Mesodermal cell (in vitro differentiated cells): ENCODE measurements at regions not wholly inside any gene's neighbourhood (a gene's known extent, or its start where the extent isn't known, plus 50 kb on each side); places are given as distances from the start of the nearest gene placed in this dataset.

Experiments used
- H3K27ac ChIP-seq: 2 replicates; pipeline ENCODE4 v1.7.0; 2013; ENCODE audit warnings: mild to moderate bottlenecking, low read depth, low read length, moderate library complexity; ENCODE audit not compliant: severe bottlenecking
- H3K36me3 ChIP-seq: 2 replicates; pipeline ENCODE4 v1.7.1; 2013; ENCODE audit warnings: mild to moderate bottlenecking, low read length, moderate library complexity; ENCODE audit not compliant: control insufficient read depth, insufficient read depth
- H3K4me1 ChIP-seq: one replicate; pipeline ENCODE4 v1.7.1; 2013; ENCODE audit warnings: mild to moderate bottlenecking, low read length; ENCODE audit not compliant: insufficient read depth, control insufficient read depth, poor library complexity, severe bottlenecking
- H3K4me3 ChIP-seq: 2 replicates; pipeline ENCODE4 v1.7.0; 2013; ENCODE audit warnings: low read length, control low read depth, mild to moderate bottlenecking; ENCODE audit not compliant: insufficient read depth, poor library complexity, severe bottlenecking; ENCODE audit errors: extremely low read depth
- H3K9me3 ChIP-seq: 2 replicates; pipeline ENCODE4 v1.7.1; 2013; ENCODE audit warnings: mild to moderate bottlenecking, low read length, moderate library complexity; ENCODE audit not compliant: control insufficient read depth
- WGBS, 2 experiments: methylation state at CpG; one replicate each; pipeline ENCODE4 v1.1.5; 2013; ENCODE audit warnings: missing lambda C conversion rate in 2 of 2; ENCODE audit not compliant: insufficient coverage in 2 of 2; 5-methylcytosine and 5-hydroxymethylcytosine counted together

GRCh38 chr4:119788349-119789266, 160.0 kb upstream of the PDE5A start:
- Histone ChIP-seq H3K9me3 (no peaks in the 10 kb centered on the region), H3K4me3 (no peak overlapping the region), H3K36me3 (no peaks in the 10 kb centered on the region), H3K27ac (no peak overlapping the region), H3K4me1 (no peaks in the 10 kb centered on the region)
- no CpG with 5 or more reads among the region's 1 CpG for WGBS, 2 experiments

DNA sequence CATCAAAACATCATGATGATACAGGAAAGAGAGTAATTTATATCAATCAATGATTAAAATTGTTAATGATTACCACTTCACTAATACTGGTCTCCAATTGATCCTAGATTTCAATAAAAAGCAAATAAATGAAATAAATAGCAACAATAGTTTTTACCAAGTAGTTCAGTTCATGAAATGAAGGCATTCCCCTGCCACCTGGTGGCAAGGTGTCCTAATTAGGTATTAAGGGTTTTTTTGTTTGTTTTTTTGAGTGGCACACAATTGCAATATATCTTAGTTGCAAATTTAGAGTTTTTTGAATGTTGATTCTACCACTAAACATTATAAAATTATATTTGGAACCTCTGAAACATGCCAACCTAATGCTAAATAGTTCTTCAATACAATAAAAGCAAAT, 157.4 kb upstream of the PDE5A start:
- Histone ChIP-seq H3K36me3 (no peaks in the 10 kb centered on the region), H3K4me3 (no peak overlapping the region), H3K4me1 (no peaks in the 10 kb centered on the region), H3K9me3 (no peaks in the 10 kb centered on the region), H3K27ac (no peak overlapping the region)

- Histone ChIP-seq H3K9me3 (no peaks in the 10 kb centered on the region), H3K27ac (no peak overlapping the region), H3K4me1 (no peaks in the 10 kb centered on the region), H3K36me3 (no peaks in the 10 kb centered on the region), H3K4me3 (no peak overlapping the region)
- 75 to 90% methylated on average over 3 to 4 of the region's 4 CpGs for WGBS, 2 experiments
Measured at GRCh38 chr4:119783189-119783983, 154.8 kb upstream of the PDE5A start.

DNA sequence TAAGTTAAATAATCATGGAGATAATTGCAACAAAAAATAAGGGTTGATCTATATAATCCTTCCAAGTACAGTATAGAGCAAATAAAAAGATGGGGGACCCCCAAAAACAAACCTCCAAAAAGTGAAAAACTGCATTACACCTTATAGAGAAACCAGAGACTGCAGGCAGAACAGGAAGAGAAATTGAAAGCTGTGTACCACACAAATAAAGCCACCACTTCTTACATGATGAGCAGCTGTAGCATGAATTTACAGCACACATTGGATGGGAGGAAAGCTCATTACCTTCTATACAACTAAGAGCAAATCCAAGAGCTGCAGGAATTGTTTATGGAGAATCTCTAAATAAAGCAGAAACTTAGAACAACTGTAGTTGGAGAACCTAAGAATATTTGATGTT, 152.4 kb upstream of the PDE5A start:
- H3K4me1 ChIP-seq = no peaks in the 10 kb centered on the region
- H3K9me3 ChIP-seq = no peaks in the 10 kb centered on the region
- no peak overlapping the region for H3K27ac ChIP-seq
- H3K4me3 ChIP-seq = no peak overlapping the region
- H3K36me3 ChIP-seq = no peaks in the 10 kb centered on the region

- Histone ChIP-seq H3K36me3 (no peaks in the 10 kb centered on the region), H3K9me3 (no peaks in the 10 kb centered on the region), H3K4me1 (no peaks in the 10 kb centered on the region), H3K27ac (no peak overlapping the region), H3K4me3 (no peak overlapping the region)
- 25 to 80% methylated on average over 1 to 2 of the region's 2 CpGs for WGBS, 2 experiments
Measured at GRCh38 chr4:119774840-119775239, 146.2 kb upstream of the PDE5A start.

DNA sequence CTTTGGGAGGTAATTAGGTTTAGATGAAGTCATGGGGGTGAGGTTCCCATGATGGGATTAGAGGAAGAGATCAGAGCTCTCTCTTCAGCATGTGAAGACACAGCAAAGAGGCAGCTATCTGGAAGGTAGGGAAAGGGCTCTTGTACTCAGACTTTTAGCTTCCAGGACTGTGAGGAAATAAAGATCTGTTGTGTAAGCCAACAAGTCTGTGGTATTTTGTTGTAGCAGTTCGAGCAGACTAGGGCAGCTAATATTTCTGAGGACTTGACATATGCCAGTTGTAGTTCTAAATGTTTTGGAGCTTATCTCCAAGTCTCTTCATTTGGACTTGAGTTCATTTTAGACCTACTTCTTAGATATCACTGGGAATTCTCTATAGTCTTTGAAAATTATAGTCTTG, 137.3 kb upstream of the PDE5A start:
- H3K4me3 ChIP-seq = no peak overlapping the region
- no peaks in the 10 kb centered on the region for H3K36me3 ChIP-seq
- H3K4me1 ChIP-seq = no peaks in the 10 kb centered on the region
- no CpG with 5 or more reads among the region's 1 CpG for WGBS, 2 experiments
- H3K9me3 ChIP-seq = no peaks in the 10 kb centered on the region
- H3K27ac ChIP-seq = no peak overlapping the region

- Histone ChIP-seq H3K4me1 (no peaks in the 10 kb centered on the region), H3K27ac (no peak overlapping the region), H3K4me3 (no peak overlapping the region), H3K36me3 (no peaks in the 10 kb centered on the region), H3K9me3 (no peaks in the 10 kb centered on the region)
- no CpG with 5 or more reads among the region's 1 CpG for WGBS, 2 experiments
Measured at GRCh38 chr4:119765469-119765868, 136.9 kb upstream of the PDE5A start.

DNA sequence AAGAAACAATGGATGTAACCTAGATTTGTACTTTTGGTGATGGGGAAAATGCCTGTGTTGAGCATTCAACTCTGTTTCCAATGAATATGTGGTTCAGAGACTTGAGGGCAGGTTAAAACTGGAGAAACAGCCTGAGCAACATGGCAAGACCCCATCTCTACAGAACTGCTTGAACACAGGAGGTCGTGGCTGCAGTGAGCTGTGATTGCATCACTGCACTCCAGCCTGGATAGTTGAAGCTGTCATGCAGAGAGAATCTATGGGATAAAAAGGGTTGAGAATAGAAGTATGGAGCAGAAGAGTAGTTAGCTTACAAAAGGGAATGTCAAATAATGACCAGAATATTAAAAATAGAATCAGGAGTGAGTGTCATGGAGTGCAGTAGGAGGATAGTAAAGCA, 134.8 kb upstream of the PDE5A start:
- 71 to 100% methylated on average over 1 of the region's 1 CpG for WGBS, 2 experiments
- H3K9me3 ChIP-seq = no peaks in the 10 kb centered on the region
- no peak overlapping the region for H3K27ac ChIP-seq
- no peak overlapping the region for H3K4me3 ChIP-seq
- H3K36me3 ChIP-seq = no peaks in the 10 kb centered on the region
- H3K4me1 ChIP-seq = no peaks in the 10 kb centered on the region

DNA sequence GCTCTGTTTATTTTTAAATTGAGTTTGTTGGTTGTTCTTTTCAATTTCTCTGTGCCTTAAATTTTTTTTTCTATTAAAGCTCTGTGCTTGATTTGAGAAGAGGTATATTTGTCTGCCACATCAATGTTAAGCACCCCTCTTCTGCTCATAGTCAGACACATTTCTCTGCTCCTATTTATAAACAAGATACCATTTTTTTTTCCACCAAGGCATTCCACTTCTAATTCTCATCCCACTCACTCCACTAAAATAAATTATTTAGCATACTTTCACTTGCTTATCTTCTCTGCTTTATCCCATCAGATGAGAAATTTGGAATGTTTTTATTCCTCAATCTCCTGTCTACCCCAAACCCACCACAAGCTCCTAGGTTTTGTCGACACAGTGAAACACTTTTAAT, 127.0 kb upstream of the PDE5A start:
- H3K36me3 ChIP-seq = no peaks in the 10 kb centered on the region
- 83% methylated on average over 1 of the region's 1 CpG; no CpG with 5 or more reads in 1 of the 2 experiments for WGBS, 2 experiments
- H3K4me1 ChIP-seq = no peaks in the 10 kb centered on the region

GRCh38 chr4:119752936-119753335, 124.3 kb upstream of the PDE5A start:
- no peaks in the 10 kb centered on the region for H3K9me3 ChIP-seq
- H3K36me3 ChIP-seq = no peaks in the 10 kb centered on the region
- H3K27ac ChIP-seq = no peak overlapping the region
- H3K4me3 ChIP-seq = no peak overlapping the region
- no CpG with 5 or more reads among the region's 2 CpGs for WGBS, 2 experiments
- no peaks in the 10 kb centered on the region for H3K4me1 ChIP-seq

More for the DNA sequence above, 127.0 kb upstream of the PDE5A start:
- Histone ChIP-seq H3K4me3 (no peak overlapping the region), H3K27ac (no peak overlapping the region), H3K9me3 (no peaks in the 10 kb centered on the region)

GRCh38 chr4:119750771-119751170, 122.2 kb upstream of the PDE5A start:
- Histone ChIP-seq H3K9me3 (no peaks in the 10 kb centered on the region), H3K4me3 (no peak overlapping the region), H3K27ac (no peak overlapping the region), H3K4me1 (no peaks in the 10 kb centered on the region), H3K36me3 (no peaks in the 10 kb centered on the region)
- WGBS, 2 experiments = 100% methylated on average over 1 of the region's 1 CpG; no CpG with 5 or more reads in 1 of the 2 experiments
